ENCODE measurements at regions not wholly inside any gene's neighbourhood (a gene's known extent, or its start where the extent isn't known, plus 50 kb on each side); places are given as distances from the start of the nearest gene placed in this dataset.

GRCh38 chr15:38722236-38722635, 157.6 kb upstream of the RASGRP1 start:
- no peak for TF ChIP-seq TBP (IDR thresholded peaks at IDR 0.05; ENCODE audit: low read depth, low read length)
- no peak for TF ChIP-seq GABPA (IDR thresholded peaks at IDR 0.05; ENCODE audit: borderline replicate concordance, insufficient read depth, low read length)
- TF ChIP-seq NRF1 (IDR thresholded peaks at IDR 0.05; ENCODE audit: low read depth, low read length) = no peak
- TF ChIP-seq CTCF (IDR thresholded peaks at IDR 0.05; ENCODE audit: control extremely low read depth in 1 of 3, insufficient read depth in 1 of 3, low read depth in 1 of 3, low read length in 3 of 3) = no peak
- no peak for TF ChIP-seq CEBPB (IDR thresholded peaks at IDR 0.05; ENCODE audit: low read depth, low read length)
- TF ChIP-seq SIN3A (conservative IDR thresholded peaks at IDR 0.05 in 1 of 2, IDR thresholded peaks at IDR 0.05 in 1 of 2; ENCODE audit: low read depth in 1 of 2, low read length in 2 of 2) = no peak
- no peak for TF ChIP-seq TCF12 (IDR thresholded peaks at IDR 0.05; ENCODE audit: low read depth, low read length)
- TF ChIP-seq HDAC2 (IDR thresholded peaks at IDR 0.05; ENCODE audit: borderline replicate concordance in 1 of 2, low read depth in 2 of 2, low read length in 2 of 2) = no peak
- TF ChIP-seq SIRT6 (IDR thresholded peaks at IDR 0.05; ENCODE audit: low read length) = no peak
